ENCODE measurements at regions not wholly inside any gene's neighbourhood (a gene's known extent, or its start where the extent isn't known, plus 50 kb on each side); places are given as distances from the start of the nearest gene placed in this dataset.

DNA sequence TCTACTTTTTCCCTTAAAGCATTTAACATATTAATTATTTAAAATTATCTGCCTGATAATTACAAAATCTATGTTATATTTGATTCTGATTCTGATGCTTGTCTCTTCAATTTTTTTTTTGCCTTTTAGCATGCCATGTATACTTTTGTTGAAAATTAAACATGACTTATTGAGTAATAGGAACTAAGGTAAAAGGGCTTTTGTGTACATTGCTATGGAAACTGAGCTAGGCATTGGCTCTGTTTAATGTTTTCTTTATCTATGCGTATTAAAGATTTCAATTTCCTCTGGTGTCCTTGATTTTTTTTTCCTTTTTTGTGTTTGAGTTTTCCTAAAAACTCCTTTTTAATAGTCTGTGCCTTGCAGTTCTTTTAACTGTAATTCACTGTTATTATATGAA lies 805.2 kb downstream of the DHX35 start:
- H3K79me2 ChIP-seq (ENCODE audit: low read length) = no peaks in the 10 kb centered on the region
- TF ChIP-seq EZH2 (IDR thresholded peaks at IDR 0.05; ENCODE audit: low read length, unreplicated experiment) = no peak
- TF ChIP-seq, protein P1, sequence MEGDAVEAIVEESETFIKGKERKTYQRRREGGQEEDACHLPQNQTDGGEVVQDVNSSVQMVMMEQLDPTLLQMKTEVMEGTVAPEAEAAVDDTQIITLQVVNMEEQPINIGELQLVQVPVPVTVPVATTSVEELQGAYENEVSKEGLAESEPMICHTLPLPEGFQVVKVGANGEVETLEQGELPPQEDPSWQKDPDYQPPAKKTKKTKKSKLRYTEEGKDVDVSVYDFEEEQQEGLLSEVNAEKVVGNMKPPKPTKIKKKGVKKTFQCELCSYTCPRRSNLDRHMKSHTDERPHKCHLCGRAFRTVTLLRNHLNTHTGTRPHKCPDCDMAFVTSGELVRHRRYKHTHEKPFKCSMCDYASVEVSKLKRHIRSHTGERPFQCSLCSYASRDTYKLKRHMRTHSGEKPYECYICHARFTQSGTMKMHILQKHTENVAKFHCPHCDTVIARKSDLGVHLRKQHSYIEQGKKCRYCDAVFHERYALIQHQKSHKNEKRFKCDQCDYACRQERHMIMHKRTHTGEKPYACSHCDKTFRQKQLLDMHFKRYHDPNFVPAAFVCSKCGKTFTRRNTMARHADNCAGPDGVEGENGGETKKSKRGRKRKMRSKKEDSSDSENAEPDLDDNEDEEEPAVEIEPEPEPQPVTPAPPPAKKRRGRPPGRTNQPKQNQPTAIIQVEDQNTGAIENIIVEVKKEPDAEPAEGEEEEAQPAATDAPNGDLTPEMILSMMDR (conservative IDR thresholded peaks at IDR 0.05; ENCODE audit: low read depth, low read length) = no peak
- no peak for DNase-seq
- H3K4me1 ChIP-seq (ENCODE audit: insufficient read depth, low read length) = no peaks in the 10 kb centered on the region
- H3K4me2 ChIP-seq (ENCODE audit: low read length) = no peak overlapping the region
- H3F3A ChIP-seq (ENCODE audit: low read length, unreplicated experiment) = no peaks in the 10 kb centered on the region
- no peaks in the 10 kb centered on the region for H3K9me2 ChIP-seq (replicated peaks; ENCODE audit: low read length)
- no peaks in the 10 kb centered on the region for H4K20me1 ChIP-seq (ENCODE audit: low read length)
- no peak overlapping the region for H3K4me3 ChIP-seq (ENCODE audit: low read length)
- ChIA-PET CTCF (no interaction called here), POLR2A (ENCODE audit: unreplicated experiment) (no interaction called here)
- no peak for ATAC-seq
- no peak overlapping the region for H3K27ac ChIP-seq (ENCODE audit: low read length)
- intact Hi-C loops (cut with micrococcal nuclease) = no loop called here
- H3K36me3 ChIP-seq (ENCODE audit: low read depth, low read length) = no peaks in the 10 kb centered on the region
- no peak overlapping the region for H2AFZ ChIP-seq (ENCODE audit: low read length)
- peaks cover 24% of the 10 kb centered on the region for H3K9me3 ChIP-seq (ENCODE audit: low read length)
- H3K9ac ChIP-seq (ENCODE audit: low read length) = no peak overlapping the region
- no TSS peak for BruUV-seq (replicated peaks)
- no peaks in the 10 kb centered on the region for H3K27me3 ChIP-seq (ENCODE audit: low read length)

DNA sequence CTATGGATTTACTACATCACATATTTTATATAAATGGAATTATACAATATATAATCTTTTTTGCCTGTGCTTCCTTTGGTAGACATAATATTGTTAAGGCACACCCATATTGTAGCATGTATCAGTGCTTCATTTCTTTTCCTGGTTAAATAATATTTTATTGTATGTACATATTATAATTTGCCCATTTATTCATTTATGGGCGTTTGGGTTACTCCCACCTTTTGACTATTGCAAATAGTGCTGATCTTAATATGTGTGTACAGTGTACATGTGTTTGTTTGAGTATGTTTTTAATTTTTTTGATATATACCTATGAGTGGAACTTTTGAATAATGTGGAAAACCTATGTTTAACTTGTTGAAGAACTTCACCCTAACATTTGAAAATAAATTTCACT lies 804.2 kb downstream of the DHX35 start:
- ChIA-PET CTCF (no interaction called here), POLR2A (ENCODE audit: unreplicated experiment) (no interaction called here)
- H3K4me1 ChIP-seq (ENCODE audit: insufficient read depth, low read length) = no peaks in the 10 kb centered on the region
- H3K4me2 ChIP-seq (ENCODE audit: low read length) = no peak overlapping the region
- peaks cover 26% of the 10 kb centered on the region for H3K9me3 ChIP-seq (ENCODE audit: low read length)
- TF ChIP-seq, protein P1 (conservative IDR thresholded peaks at IDR 0.05; ENCODE audit: low read depth, low read length) = no peak
- TF ChIP-seq EZH2 (IDR thresholded peaks at IDR 0.05; ENCODE audit: low read length, unreplicated experiment) (no peak), EZH2phosphoT487 (IDR thresholded peaks at IDR 0.05; ENCODE audit: borderline replicate concordance, low read length) (no peak)
- no peaks in the 10 kb centered on the region for H3K79me2 ChIP-seq (ENCODE audit: low read length)
- no peak overlapping the region for H2AFZ ChIP-seq (ENCODE audit: low read length)
- H4K20me1 ChIP-seq (ENCODE audit: low read length) = no peaks in the 10 kb centered on the region
- H3K4me3 ChIP-seq (ENCODE audit: low read length) = no peak overlapping the region
- no peak for ATAC-seq
- no peak overlapping the region for H3K27ac ChIP-seq (ENCODE audit: low read length)
- intact Hi-C loops (cut with micrococcal nuclease) = no loop called here
- no peak overlapping the region for H3K9ac ChIP-seq (ENCODE audit: low read length)
- no TSS peak for BruUV-seq (replicated peaks)
- no peaks in the 10 kb centered on the region for H3K36me3 ChIP-seq (ENCODE audit: low read depth, low read length)
- no peak for DNase-seq
- no peaks in the 10 kb centered on the region for H3K9me2 ChIP-seq (replicated peaks; ENCODE audit: low read length)
- no peaks in the 10 kb centered on the region for H3K27me3 ChIP-seq (ENCODE audit: low read length)
- no peaks in the 10 kb centered on the region for H3F3A ChIP-seq (ENCODE audit: low read length, unreplicated experiment)

DNA sequence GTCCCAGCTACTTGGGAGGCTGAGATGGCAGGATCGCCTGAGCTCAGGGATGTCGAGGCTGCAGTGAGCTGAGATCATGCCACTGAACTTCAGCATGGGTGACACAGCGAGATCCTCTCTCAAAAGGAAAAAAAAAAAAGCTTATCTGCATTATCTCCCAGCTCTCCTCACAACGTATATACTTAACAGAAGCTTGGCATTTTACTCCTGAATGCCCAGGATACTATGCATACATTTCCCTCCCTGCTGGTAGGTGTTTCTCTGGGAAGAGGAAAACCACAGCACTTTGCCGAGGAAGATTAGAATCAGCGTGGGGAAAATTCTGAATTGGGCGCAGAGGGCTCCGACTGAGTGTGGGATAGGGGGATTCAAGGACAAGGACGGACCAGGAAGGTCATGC lies 800.6 kb downstream of the DHX35 start:
- no peak overlapping the region for H3K4me3 ChIP-seq (ENCODE audit: low read length)
- no peaks in the 10 kb centered on the region for H3K79me2 ChIP-seq (ENCODE audit: low read length)
- no TSS peak for BruUV-seq (replicated peaks)
- no peak for DNase-seq
- no peak overlapping the region for H3K27ac ChIP-seq (ENCODE audit: low read length)
- intact Hi-C loops (cut with micrococcal nuclease) = no loop called here
- no peak overlapping the region for H2AFZ ChIP-seq (ENCODE audit: low read length)
- no peak overlapping the region for H3K4me2 ChIP-seq (ENCODE audit: low read length)
- H3K9ac ChIP-seq (ENCODE audit: low read length) = no peak overlapping the region
- POLR2A ChIA-PET (ENCODE audit: unreplicated experiment) = no interaction called here
- H3F3A ChIP-seq (ENCODE audit: low read length, unreplicated experiment) = no peaks in the 10 kb centered on the region
- H3K36me3 ChIP-seq (ENCODE audit: low read depth, low read length) = no peaks in the 10 kb centered on the region
- no peak for ATAC-seq
- H3K4me1 ChIP-seq (ENCODE audit: insufficient read depth, low read length) = no peaks in the 10 kb centered on the region
- peaks cover 28% of the 10 kb centered on the region; the same call in 1 of the 2 replicates for H3K9me3 ChIP-seq (ENCODE audit: low read length)
- no peak for TF ChIP-seq EZH2phosphoT487 (IDR thresholded peaks at IDR 0.05; ENCODE audit: borderline replicate concordance, low read length)
- TF ChIP-seq EZH2 (IDR thresholded peaks at IDR 0.05; ENCODE audit: low read length, unreplicated experiment) = no peak
- TF ChIP-seq, protein P1 (conservative IDR thresholded peaks at IDR 0.05; ENCODE audit: low read depth, low read length) = no peak
- no peaks in the 10 kb centered on the region for H4K20me1 ChIP-seq (ENCODE audit: low read length)
- H3K27me3 ChIP-seq (ENCODE audit: low read length) = no peaks in the 10 kb centered on the region
- no peaks in the 10 kb centered on the region for H3K9me2 ChIP-seq (replicated peaks; ENCODE audit: low read length)
- CTCF ChIA-PET = no interaction called here
